ENCODE measurements at regions not wholly inside any gene's neighbourhood (a gene's known extent, or its start where the extent isn't known, plus 50 kb on each side); places are given as distances from the start of the nearest gene placed in this dataset.

GRCh38 chr2:184351126-184351525 lies 247.2 kb upstream of the ZNF804A start:
- H3K4me1 ChIP-seq (ENCODE audit: insufficient read depth) = no peaks in the 10 kb centered on the region
- H4K20me1 ChIP-seq (replicated peaks; ENCODE audit: insufficient read depth) = no peaks in the 10 kb centered on the region
- no peak overlapping the region for H3K27ac ChIP-seq (ENCODE audit: low read depth)
- no peaks in the 10 kb centered on the region for H3K36me3 ChIP-seq (ENCODE audit: insufficient read depth)
- H3K27me3 ChIP-seq (ENCODE audit: insufficient read depth) = no peaks in the 10 kb centered on the region
- no peaks in the 10 kb centered on the region for H3K36me3 Mint-ChIP-seq (ENCODE audit: low read depth)
- no peaks in the 10 kb centered on the region for H3K4me1 Mint-ChIP-seq
- H2AFZ ChIP-seq = no peak overlapping the region
- no peak overlapping the region for H3K4me2 ChIP-seq
- no peak for DNase-seq (ENCODE audit: low spot score)
- TF ChIP-seq CREB1 (CRISPR knock-in tag; IDR thresholded peaks at IDR 0.05; ENCODE audit: low read depth) = no peak
- no peak for TF ChIP-seq ETS1 (IDR thresholded peaks at IDR 0.05)
- no peak for TF ChIP-seq JUNB (IDR thresholded peaks at IDR 0.05; ENCODE audit: unreplicated experiment)
- TF ChIP-seq EZH2phosphoT487 (IDR thresholded peaks at IDR 0.05; ENCODE audit: unreplicated experiment) = no peak
- TF ChIP-seq STAT1 (IDR thresholded peaks at IDR 0.05; ENCODE audit: unreplicated experiment) = no peak
- TF ChIP-seq EZH2 (IDR thresholded peaks at IDR 0.05; ENCODE audit: low read depth, unreplicated experiment) = no peak
- no peak for TF ChIP-seq ZNF114 (CRISPR knock-in tag; IDR thresholded peaks at IDR 0.05)
- no peak for TF ChIP-seq REST (IDR thresholded peaks at IDR 0.05; ENCODE audit: unreplicated experiment)
- TF ChIP-seq ZNF331 (CRISPR knock-in tag; IDR thresholded peaks at IDR 0.05; ENCODE audit: low read depth) = no peak
- TF ChIP-seq ZNF462 (CRISPR knock-in tag; IDR thresholded peaks at IDR 0.05) = no peak
- H3F3A ChIP-seq (replicated peaks; ENCODE audit: low read depth) = no peaks in the 10 kb centered on the region
- H3K9me2 ChIP-seq (ENCODE audit: insufficient read depth) = no peaks in the 10 kb centered on the region
- no peak overlapping the region for H3K4me3 ChIP-seq
- no peaks in the 10 kb centered on the region for H3K79me2 ChIP-seq (replicated peaks; ENCODE audit: insufficient read depth)
- H3K27me3 Mint-ChIP-seq (ENCODE audit: insufficient read depth, low read depth, poor library complexity) = no peaks in the 10 kb centered on the region
- no peak overlapping the region for H3K4me3 Mint-ChIP-seq
- H3K9me3 Mint-ChIP-seq = no peaks in the 10 kb centered on the region
- no peak overlapping the region for H3K27ac Mint-ChIP-seq
- no peak for ATAC-seq

Measured in GM23338 (cell line).